ENCODE measurements at regions not wholly inside any gene's neighbourhood (a gene's known extent, or its start where the extent isn't known, plus 50 kb on each side); places are given as distances from the start of the nearest gene placed in this dataset.

DNA sequence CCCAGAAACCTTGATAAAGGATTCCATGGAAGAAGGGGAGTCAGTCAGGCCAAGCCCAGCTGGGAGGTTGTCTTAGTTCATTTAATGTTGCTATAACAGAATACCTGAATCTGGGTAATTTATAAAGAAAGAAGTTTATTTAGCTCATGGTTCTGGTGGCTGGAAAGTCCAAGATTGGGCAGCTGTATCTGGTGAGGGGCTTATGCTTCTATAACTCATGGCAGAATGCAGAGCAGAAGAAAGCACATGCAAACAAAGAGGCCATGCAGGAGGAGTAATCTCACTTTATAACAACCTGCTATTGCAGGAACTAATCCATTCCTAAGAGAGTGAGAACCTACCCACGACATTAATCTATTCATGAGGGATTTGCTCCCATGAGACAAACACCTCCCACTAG lies 54.2 kb upstream of the ANKRD1 start:
- DNase-seq (ENCODE audit: low read depth in 2 of 2): no peak

- DNase-seq (ENCODE audit: low read depth in 2 of 2): no peak
Measured at GRCh38 chr10:90977162-90977854, 56.4 kb upstream of the ANKRD1 start.

DNA sequence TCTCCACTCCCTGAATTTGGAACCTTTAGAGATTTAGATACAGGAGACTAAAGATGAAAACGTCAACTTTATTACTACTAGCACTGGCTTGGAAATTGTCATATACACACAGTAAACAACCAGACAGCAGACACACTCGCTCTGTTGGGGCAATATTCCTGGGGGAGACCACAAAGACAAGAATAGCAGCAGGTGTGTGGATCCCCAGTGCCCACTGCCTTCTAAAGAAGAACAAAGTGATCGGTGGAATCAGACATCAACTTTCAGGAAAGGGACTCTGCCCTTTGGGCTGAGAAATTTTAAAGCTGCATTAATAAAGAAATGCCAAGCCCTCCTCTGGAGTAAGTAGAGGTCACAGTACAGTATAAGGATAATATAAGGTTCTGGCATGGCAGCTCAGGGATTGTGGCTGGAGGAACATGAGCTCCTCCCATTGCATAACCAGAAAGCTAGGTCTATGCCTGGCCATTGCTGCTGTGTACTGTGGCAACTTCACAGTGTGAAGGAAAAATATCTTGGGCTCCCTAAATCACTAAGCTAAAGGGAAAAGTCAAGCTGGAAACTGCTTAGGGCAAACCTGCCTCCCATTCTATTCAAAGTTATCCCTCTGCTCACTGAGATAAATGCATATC lies 57.1 kb upstream of the ANKRD1 start:
- DNase-seq (ENCODE audit: low read depth in 2 of 2): no peak

DNA sequence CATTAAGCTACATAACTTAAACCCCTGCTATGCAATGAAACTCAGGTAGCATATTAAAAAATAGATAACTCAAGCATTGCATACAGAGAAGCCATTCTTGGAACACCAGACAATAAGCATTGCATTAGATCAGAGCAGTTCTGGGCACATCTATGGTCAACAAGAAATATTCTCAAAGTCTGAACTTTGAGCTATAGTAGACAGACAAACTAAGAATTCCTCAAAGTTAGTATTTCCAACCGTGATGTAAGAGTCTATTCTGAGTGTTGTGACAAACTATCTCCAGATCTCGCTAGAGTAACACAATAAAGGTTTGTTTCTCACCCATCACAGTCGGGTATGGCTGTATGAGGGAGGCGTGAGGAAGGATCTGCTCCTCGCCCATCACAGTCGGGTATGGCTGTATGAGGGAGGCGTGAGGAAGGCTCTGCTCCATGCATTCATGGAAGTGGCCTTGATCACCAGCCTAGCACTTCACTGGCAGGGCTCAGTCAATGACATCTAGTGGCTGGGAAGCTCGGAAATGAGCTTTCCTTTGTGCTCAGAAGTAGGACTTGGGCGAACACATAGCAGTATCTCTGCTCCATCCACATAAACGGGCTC lies 61.6 kb upstream of the ANKRD1 start:
- no peak for DNase-seq (ENCODE audit: low read depth in 2 of 2)

DNA sequence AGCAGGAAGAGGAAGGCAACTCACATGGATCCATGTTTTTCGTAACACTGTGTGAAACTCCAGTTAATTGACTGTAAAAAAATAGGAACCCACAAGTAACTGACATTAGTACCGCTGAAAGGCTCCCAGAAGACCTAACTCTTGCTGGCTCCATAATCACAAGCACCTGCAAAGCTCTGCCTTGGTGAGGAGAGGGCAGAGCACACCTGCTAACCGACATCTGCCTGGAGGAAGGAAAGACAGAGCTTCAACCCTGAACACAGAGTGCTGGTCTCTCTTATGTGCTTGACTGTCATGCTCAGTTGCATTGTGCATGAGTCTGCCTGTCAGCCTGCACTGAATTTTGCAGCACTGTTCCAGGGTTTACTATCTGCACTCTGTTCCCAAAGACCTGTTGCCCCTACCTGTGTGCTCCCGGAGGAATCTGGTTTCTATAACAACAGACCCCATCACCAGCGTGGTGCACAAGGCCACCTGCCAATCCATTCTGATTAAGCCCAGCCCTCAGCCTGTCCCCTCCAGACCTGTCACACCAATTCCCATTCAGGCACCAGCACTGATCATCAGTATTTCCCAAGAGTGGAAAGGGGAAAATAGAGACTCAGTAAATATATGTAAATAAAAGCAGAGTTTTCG lies 63.1 kb upstream of the ANKRD1 start:
- DNase-seq (ENCODE audit: low read depth in 2 of 2): no peak

- no peak for DNase-seq (ENCODE audit: low read depth in 2 of 2)
Measured at GRCh38 chr10:90984898-90985297, 64.0 kb upstream of the ANKRD1 start.

DNA sequence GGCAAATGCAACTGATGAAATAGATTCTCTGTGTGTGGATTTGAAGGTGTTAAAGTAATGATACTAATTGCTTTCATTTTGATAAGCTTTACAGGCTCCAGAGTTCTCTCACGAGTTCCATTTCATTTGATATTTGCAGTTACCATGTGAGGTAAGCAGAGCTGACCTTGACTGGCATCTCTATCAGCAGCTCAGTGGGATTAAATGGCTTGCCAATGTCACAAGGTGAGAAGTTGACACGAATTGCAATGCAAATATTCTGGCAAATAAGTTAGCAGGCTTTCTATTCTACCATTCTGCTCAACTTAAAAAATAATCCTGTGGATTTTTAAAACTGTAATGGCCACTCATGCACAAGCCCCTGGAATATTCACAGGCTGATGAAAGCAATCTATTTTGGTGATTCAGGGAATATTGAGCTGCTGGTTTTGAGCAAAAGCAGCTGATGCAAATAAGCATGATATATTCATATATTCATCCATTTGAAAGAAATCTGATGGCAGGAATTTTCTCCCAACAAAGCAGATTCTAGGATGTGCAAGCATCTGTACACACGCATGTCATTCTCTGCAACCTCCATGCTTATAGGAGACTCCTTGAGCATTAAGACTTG lies 64.5 kb upstream of the ANKRD1 start:
- DNase-seq (ENCODE audit: low read depth in 2 of 2): no peak

- DNase-seq (ENCODE audit: low read depth in 2 of 2): no peak
Measured at GRCh38 chr10:90986136-90986760, 65.4 kb upstream of the ANKRD1 start.

- DNase-seq (ENCODE audit: low read depth in 2 of 2): no peak
Measured at GRCh38 chr10:90986870-90987269, 66.0 kb upstream of the ANKRD1 start.

- DNase-seq (ENCODE audit: low read depth in 2 of 2): no peak
Measured at GRCh38 chr10:90987383-90987782, 66.5 kb upstream of the ANKRD1 start.

GRCh38 chr10:90988024-90988423 lies 67.1 kb upstream of the ANKRD1 start:
- no peak for DNase-seq (ENCODE audit: low read depth in 2 of 2)

DNA sequence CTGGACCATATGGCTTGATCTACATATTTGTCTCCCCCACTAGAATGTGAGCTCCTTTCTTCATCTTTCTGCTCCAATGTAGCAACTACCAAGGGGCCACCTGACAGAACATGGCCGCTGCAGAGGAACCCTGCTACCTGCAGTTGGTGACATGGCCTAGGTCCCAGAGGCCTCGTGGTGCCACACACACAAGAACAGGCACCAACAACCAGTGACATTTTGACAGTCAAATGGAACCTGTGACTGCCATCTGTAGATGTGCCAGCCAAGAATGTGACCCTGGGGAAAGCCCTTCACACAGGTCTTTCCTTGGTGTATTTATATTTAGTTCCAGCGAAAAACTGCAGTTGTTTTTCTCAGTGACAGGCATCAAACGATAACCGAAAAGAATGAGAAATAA lies 67.9 kb upstream of the ANKRD1 start:
- DNase-seq (ENCODE audit: low read depth in 2 of 2): no peak

- no peak for DNase-seq (ENCODE audit: low read depth in 2 of 2)
Measured at GRCh38 chr10:90989378-90989777, 68.5 kb upstream of the ANKRD1 start.

DNA sequence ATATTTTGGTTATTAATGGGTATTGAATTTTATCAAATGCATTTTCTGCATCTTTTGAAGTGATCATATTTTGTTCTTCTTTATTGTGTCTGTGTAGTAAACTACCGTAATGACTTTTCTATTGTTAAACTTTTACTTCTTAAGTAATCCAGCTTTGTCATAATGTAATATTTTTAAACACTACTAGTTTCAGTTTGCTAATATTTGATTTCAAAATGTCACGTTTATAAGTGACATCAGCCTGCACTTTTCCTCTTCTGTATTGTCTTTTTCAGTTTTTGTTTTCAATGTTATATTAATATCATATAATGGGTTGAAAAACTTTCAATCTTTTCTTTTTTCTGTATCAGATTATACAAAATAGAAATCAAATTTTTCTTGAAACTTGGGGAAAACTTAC lies 71.6 kb upstream of the ANKRD1 start:
- no peak for DNase-seq (ENCODE audit: low read depth in 2 of 2)

GRCh38 chr10:90993340-90993739 lies 72.5 kb upstream of the ANKRD1 start:
- DNase-seq (ENCODE audit: low read depth in 2 of 2): no peak

- DNase-seq (ENCODE audit: low read depth in 2 of 2): no peak
Measured at GRCh38 chr10:90997670-90998069, 76.8 kb upstream of the ANKRD1 start.

DNA sequence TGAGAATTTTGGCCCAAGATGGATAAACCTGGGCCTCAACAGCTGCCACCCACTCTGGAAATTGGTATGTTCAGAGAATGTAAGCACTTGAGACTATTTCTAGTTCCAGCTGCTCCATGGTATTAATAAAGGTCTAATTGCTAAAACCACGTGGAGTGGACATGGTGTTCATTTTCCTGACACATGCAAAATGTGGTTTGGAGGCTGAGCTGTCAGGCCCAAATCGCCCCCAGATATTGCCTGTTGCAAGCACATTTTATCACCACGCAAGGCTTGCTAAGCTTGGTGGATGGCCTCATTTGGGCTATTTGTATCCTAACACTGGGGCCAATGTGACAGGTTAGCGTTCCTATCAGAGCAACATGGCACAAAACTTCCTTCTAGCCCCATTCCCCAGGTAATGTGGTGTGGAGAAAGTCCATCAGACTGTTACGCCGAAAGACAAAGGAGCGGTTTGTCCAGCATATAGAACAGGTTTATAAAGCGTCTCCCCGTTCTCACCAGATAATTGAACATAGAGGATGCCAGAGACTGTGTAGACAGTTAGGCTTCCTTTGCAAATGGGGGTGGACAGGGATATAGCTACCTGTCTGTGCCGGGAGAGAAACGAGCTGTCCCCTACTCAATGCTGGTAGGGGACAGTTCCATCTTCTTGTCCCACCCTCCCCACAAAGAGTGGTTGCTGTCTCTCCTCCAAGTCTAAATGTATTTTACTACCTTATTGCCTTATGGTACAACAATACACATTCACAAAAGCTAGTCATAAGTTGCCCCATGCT lies 78.0 kb upstream of the ANKRD1 start:
- DNase-seq (ENCODE audit: low read depth in 2 of 2): no peak

GRCh38 chr10:90999512-91000172 lies 78.8 kb upstream of the ANKRD1 start:
- DNase-seq (ENCODE audit: low read depth in 2 of 2): no peak

DNA sequence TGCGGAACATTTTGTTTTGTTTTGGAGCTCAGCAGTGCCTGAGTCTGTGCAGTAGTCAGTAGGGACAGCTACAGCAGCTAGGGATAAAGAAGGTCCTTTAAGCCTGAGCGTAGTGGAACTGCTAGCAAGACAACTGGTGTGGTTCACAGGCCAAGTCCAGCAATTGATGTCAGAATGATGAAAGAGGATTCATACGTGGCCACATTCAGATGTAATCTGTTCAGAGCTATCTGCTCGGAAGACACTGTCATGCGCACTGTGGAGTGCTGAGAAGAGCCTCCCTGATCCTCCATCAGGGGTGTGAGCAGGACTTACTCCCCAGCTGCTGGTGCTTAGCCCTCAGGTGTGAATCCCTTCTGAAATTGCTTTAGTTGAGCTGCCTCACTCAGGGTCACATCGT lies 79.6 kb upstream of the ANKRD1 start:
- no peak for DNase-seq (ENCODE audit: low read depth in 2 of 2)

DNA sequence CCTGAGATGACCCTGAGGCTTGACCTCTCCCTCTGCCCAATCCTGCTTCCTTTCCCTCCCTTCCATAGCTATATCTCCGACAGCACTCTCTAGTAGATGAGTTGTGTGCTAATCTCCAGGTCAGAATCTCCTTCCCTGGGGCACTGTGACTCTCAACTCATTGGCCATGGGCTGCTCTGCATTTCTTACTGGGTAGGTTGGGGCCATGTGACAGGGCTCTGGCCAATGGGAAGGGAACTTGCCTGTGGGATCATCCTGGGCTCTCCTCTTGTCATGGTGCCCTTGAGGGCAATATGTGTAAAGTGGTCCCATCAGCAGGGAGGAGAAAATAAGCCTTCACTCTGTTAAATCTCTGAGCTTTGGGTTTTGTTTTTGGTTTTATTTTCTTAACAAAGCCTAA lies 80.1 kb upstream of the ANKRD1 start:
- DNase-seq (ENCODE audit: low read depth in 2 of 2): no peak

DNA sequence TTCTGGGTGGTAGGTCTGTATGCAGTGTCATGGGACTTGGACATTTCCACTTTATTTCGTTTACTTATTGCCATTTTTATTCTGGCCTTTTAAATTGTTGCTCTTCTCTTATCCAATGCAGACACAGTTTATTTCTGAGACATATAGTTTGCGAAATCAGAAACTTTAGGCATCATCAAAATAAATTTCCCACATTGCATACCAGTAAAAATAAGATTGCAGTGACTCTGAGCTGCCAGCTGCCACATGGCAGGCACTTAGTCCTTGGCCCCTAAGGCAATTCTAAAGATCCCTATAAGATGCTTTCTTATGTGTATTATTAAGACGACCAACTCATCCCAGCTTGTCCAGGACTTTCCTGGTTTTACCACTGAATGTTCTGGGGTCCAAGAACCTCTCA lies 81.8 kb upstream of the ANKRD1 start:
- no peak for DNase-seq (ENCODE audit: low read depth in 2 of 2)
